ENCODE measurements at regions not wholly inside any gene's neighbourhood (a gene's known extent, or its start where the extent isn't known, plus 50 kb on each side); places are given as distances from the start of the nearest gene placed in this dataset.
A peak's percentile ranks its signal among the peaks of the same experiment; 100 is the strongest.
"Not testable (repeated sequence)": the region's sequence is repeated elsewhere in the genome, so short reads cannot be mapped to it uniquely, and the experiment has no call there.

DNA sequence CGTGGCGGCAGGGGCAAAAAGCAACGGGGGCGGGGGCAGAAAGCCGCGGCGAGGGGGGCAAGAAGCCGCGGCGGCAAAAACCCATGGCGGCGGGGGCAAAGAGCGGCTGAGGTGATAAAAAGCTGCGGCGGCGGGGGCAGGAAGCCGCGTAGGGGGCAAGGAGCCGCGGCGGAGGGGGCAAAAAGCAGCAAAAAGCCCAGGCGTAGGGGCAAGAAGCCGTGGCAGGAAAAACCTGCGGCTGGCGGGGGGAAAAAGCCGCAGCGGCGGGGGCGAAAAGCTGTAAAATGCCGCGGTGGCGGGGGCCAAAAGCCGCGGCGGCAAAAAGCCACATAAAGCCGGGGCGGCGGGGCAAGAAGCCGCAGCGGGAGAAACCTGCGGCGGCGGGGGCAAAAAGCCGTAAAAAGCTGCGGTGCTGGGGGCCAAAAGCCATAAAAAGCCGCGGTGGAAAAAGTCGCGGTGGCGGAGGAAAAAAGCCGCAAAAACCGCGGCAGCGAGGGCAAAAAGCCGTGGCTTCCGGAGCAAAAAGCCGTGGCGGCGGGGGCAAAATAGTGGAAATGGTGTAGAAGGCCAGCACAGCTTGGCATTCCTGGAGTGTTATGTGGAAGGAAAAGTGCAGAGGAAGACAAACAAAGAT is 487.8 kb downstream of the ZNF33B start:
- no peaks in the 10 kb centered on the region for H3K9me3 ChIP-seq
- no peak overlapping the region for H3K4me3 ChIP-seq (ENCODE audit: low read depth, low read length)
- no peak for DNase-seq
- H3K4me1 ChIP-seq = no peaks in the 10 kb centered on the region
- no peaks in the 10 kb centered on the region for H3K36me3 ChIP-seq
- TF ChIP-seq, protein P1, sequence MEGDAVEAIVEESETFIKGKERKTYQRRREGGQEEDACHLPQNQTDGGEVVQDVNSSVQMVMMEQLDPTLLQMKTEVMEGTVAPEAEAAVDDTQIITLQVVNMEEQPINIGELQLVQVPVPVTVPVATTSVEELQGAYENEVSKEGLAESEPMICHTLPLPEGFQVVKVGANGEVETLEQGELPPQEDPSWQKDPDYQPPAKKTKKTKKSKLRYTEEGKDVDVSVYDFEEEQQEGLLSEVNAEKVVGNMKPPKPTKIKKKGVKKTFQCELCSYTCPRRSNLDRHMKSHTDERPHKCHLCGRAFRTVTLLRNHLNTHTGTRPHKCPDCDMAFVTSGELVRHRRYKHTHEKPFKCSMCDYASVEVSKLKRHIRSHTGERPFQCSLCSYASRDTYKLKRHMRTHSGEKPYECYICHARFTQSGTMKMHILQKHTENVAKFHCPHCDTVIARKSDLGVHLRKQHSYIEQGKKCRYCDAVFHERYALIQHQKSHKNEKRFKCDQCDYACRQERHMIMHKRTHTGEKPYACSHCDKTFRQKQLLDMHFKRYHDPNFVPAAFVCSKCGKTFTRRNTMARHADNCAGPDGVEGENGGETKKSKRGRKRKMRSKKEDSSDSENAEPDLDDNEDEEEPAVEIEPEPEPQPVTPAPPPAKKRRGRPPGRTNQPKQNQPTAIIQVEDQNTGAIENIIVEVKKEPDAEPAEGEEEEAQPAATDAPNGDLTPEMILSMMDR (IDR thresholded peaks at IDR 0.05; ENCODE audit: low read depth, low read length) = no peak
- no peaks in the 10 kb centered on the region for H3K27me3 ChIP-seq

DNA sequence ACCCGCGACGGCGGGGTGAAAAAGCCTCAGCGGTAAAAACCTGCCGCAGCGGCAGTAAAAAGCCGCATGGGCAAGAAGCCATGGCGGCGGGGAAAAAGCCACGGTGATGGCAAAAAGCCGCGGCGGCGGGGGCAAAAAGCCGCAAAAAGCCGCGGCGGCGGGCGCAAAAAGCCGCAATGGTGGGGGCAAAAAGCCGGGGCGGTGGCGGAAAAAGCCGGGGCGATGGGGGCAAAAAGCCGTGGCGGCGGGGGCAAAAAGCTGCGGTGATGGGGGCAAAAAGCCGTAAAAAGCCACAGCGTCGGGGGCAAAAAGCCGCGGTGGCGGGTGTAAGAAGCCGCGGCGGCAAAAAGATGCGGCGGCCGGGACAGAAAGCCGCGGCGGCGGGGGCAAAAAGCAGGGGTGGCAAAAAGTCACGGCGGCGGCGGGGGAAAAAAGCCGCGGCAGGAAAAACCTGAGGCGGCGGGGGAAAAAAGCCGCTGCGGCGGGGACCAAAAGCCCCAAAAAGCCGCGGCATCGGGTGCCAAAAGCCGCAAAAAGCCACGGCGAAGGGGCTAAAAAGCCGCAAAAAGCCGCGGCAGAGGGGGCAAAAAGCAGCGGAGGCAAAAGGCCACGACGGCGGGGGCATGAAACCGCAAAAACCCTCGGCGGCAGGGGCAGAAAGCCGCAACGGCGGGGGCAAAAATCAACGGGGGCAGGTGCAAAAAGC is 488.5 kb downstream of the ZNF33B start:
- H3K27me3 ChIP-seq = no peaks in the 10 kb centered on the region
- no peaks in the 10 kb centered on the region for H3K4me1 ChIP-seq
- H3K36me3 ChIP-seq = no peaks in the 10 kb centered on the region
- H3K9me3 ChIP-seq = no peaks in the 10 kb centered on the region
- DNase-seq = no peak
- TF ChIP-seq, protein P1 (IDR thresholded peaks at IDR 0.05; ENCODE audit: low read depth, low read length) = no peak
- no peak overlapping the region for H3K4me3 ChIP-seq (ENCODE audit: low read depth, low read length)

DNA sequence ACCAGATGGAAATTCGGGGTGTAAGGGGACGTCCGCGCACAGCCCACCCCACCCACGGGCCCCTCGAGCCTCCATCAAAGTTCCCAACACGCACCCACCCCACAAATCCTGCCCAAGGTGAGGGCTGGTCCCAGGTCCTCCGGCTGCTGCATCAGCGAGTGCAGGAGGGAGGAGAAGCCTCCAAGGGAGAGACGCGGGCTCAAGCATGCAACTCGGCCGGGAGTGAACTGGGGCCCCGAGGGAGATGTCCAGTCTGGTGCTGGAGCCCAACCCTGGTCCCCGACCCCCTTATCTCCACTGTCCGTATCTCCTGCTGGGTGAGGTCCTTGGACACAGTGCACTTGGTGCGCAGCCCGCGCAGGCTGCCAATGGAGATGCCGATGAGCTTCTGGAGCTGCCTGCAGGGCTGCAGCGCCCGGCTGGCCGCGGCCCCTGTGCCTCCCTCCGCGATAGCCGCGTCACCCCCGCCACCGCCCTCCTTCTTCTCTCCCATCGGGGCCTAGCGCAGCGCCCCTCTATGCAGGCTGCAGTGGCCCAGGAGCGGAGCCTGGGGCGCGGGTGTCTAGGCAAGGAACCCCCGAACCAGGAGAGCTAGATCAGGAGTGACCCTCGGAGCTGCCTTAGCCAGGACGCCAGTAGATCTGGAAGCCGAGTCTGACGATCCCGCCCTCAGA is 489.2 kb downstream of the ZNF33B start:
- Histone ChIP-seq H3K9me3 (no peaks in the 10 kb centered on the region), H3K4me3 (ENCODE audit: low read depth, low read length) (no peak overlapping the region), H3K36me3 (no peaks in the 10 kb centered on the region), H3K4me1 (no peaks in the 10 kb centered on the region), H3K27me3 (no peaks in the 10 kb centered on the region)
- TF ChIP-seq, protein P1 (IDR thresholded peaks at IDR 0.05; ENCODE audit: low read depth, low read length) = no peak
- DNase-seq = peak; percentile 14

DNA sequence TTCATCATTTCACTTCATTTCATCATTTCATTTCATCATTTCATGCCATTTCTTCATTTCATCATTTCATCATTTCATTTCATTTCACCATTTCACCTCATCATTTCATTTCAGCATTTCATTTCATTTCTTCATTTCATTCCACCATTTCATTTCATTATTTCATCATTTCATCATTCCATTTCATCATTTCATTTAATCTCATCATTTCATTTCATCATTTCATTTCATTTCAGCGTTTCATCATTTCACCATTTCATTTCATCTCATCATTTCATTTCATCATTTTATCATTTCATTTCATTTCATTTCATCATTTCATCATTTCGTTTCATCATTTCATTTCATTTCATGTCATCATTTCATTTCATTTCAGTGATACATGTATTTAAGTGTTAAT is 492.2 kb downstream of the ZNF33B start:
- not testable (repeated sequence) for H3K9me3 ChIP-seq; H3K4me1 ChIP-seq; H3K27me3 ChIP-seq; H3K4me3 ChIP-seq (ENCODE audit: low read depth, low read length); DNase-seq; H3K36me3 ChIP-seq

DNA sequence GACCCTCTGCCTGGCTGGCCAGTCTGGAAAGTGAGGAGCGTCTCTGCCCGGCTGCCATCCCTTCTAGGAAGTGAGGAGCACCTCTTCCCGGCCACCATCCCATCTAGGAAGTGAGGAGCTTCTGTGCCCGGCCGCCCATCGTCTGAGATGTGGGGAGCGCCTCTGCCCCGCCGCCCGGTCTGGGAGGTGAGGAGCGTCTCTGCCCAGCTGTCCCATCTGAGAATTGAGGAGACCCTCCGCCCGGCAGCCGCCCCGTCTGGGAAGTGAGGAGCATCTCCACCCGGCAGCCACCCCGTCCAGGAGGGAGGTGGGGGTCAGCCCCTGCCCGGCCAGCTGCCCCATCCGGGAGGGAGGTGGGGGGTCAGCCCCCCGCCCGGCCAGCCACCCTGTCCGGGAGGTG is 500.3 kb downstream of the ZNF33B start:
- not testable (repeated sequence) for H3K4me3 ChIP-seq (ENCODE audit: low read depth, low read length); H3K27me3 ChIP-seq; H3K4me1 ChIP-seq; H3K9me3 ChIP-seq; H3K36me3 ChIP-seq; DNase-seq

DNA sequence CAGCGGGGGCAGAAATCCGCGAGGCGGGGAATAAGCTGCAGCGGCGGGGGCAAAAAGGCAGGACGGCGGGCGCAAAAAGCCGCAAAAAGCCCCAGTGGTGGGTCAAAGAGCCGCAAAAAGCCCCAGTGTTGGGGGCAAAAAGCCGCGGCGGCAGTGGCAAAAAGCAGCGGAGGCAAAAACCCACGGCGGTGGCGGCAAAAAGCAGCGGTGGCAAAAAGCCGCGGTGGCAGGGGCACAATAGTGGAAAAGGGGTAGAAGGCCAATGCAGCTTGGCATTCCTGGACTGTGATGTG is 525.3 kb downstream of the ZNF33B start:
- H3K4me3 ChIP-seq (ENCODE audit: low read depth, low read length) = no peak overlapping the region
- TF ChIP-seq, protein P1 (IDR thresholded peaks at IDR 0.05; ENCODE audit: low read depth, low read length) = no peak
- no peaks in the 10 kb centered on the region for H3K4me1 ChIP-seq
- DNase-seq = no peak
- H3K27me3 ChIP-seq = no peaks in the 10 kb centered on the region
- no peaks in the 10 kb centered on the region for H3K36me3 ChIP-seq
- no peaks in the 10 kb centered on the region for H3K9me3 ChIP-seq
